MCF 10A (cell line): ENCODE measurements at regions not wholly inside any gene's neighbourhood (a gene's known extent, or its start where the extent isn't known, plus 50 kb on each side); places are given as distances from the start of the nearest gene placed in this dataset.

Experiments used
- BruUV-seq: library from RNA; stranded (reverse); fragments of 400-500 nt; replicated peaks from 2 replicates; lab custom pipeline; 2021; lab: Mats Ljungman, UMichigan
- CTCF ChIA-PET: fragments of 300-600 bp; sonication (Branson Sonifier 250); formaldehyde crosslinking; extraction: SDS; loops from one replicate; lab custom pipeline; 2021; ENCODE audit warnings: antibody characterized with exemption, inconsistent platforms; lab: Yijun Ruan, JAX
- POLR2A ChIA-PET: fragments of 300-600, 350-650 bp; sonication (Branson Sonifier 250); formaldehyde crosslinking; extraction: SDS; loops from one replicate; lab custom pipeline; 2020; ENCODE audit warnings: antibody characterized with exemption, inconsistent platforms; lab: Yijun Ruan, JAX
- DNase-seq: peaks from one replicate; pipeline ENCODE4 v3.0.0-alpha.2; 2018; ENCODE audit not compliant: unreplicated experiment
- H3K27ac Mint-ChIP-seq: one replicate; pipeline ENCODE4 v1.8.0; 2022; ENCODE audit warnings: mild to moderate bottlenecking, low read depth, mixed read lengths; ENCODE audit not compliant: unreplicated experiment
- H3K27me3 Mint-ChIP-seq: one replicate; pipeline ENCODE4 v1.8.0; 2022; ENCODE audit warnings: mixed read lengths; ENCODE audit not compliant: insufficient read depth, unreplicated experiment
- H3K36me3 Mint-ChIP-seq: one replicate; pipeline ENCODE4 v1.8.0; 2022; ENCODE audit warnings: mild to moderate bottlenecking, moderate library complexity, mixed read lengths; ENCODE audit not compliant: insufficient read depth, unreplicated experiment
- H3K4me1 Mint-ChIP-seq: one replicate; pipeline ENCODE4 v1.8.0; 2022; ENCODE audit warnings: mixed read lengths; ENCODE audit not compliant: insufficient read depth, unreplicated experiment
- H3K4me3 Mint-ChIP-seq: one replicate; pipeline ENCODE4 v1.8.0; 2022; ENCODE audit warnings: mild to moderate bottlenecking, moderate library complexity, mixed read lengths; ENCODE audit not compliant: unreplicated experiment
- H3K9me3 Mint-ChIP-seq: one replicate; pipeline ENCODE4 v1.8.0; 2022; ENCODE audit warnings: mixed read lengths; ENCODE audit not compliant: unreplicated experiment
- CTCF ChIP-seq: fragments of 200-600 bp; IDR thresholded peaks from one replicate; pipeline ENCODE4 v1.8.0; 2022; ENCODE audit warnings: antibody characterized with exemption, mild to moderate bottlenecking; ENCODE audit not compliant: unreplicated experiment
- intact Hi-C: fragments of 100-400 bp; cut with micrococcal nuclease; formaldehyde crosslinking; loops from 2 replicates; pipeline ENCODE4 v1.14.1; 2022

DNA sequence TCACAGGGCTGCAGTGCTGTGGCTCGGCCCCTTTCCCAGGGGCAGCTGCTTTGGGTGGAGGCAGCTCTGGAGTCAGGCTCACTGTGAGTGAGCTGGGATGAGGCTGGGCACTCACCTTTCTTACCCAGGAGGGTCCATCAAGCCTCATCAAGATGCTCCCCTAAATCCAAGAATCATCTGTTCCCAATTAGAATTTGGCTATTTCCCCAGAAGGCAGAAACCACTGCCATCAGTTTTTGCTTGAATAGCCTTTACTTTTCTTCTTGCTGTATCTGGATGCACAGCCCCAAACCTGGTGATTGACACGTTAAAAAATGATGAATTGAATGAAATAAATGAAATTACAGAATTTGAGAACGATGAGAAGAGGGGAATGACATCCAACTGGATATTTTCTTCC lies 74.3 kb upstream of the LYZL1 start:
- TF ChIP-seq CTCF: no peak
- Mint-ChIP-seq H3K4me3 (no peak overlapping the region), H3K27ac (no peak overlapping the region), H3K27me3 (peaks cover 22% of the 10 kb centered on the region), H3K36me3 (no peaks in the 10 kb centered on the region), H3K4me1 (no peaks in the 10 kb centered on the region), H3K9me3 (no peaks in the 10 kb centered on the region)
- no TSS peak for BruUV-seq
- ChIA-PET POLR2A (interaction anchor here (0.7 kb wide), 1 partner anchor 273 kb away, joined by 3 read pairs; no protein-coding TSS in a partner anchor), CTCF (interaction anchor here (1.0 kb wide), 1 partner anchor 70 kb away, joined by 4 read pairs; no protein-coding TSS in a partner anchor)
- intact Hi-C loops: no loop called here
- no peak for DNase-seq

- intact Hi-C loops: no loop called here
- CTCF ChIA-PET: no interaction called here
- TF ChIP-seq CTCF: no peak
- H3K27ac Mint-ChIP-seq: no peak overlapping the region
- POLR2A ChIA-PET: no interaction called here
- no peaks in the 10 kb centered on the region for H3K4me1 Mint-ChIP-seq
- no peak overlapping the region for H3K4me3 Mint-ChIP-seq
- no peaks in the 10 kb centered on the region for H3K9me3 Mint-ChIP-seq
- no peaks in the 10 kb centered on the region for H3K36me3 Mint-ChIP-seq
- BruUV-seq: no TSS peak
- H3K27me3 Mint-ChIP-seq: peaks cover 48% of the 10 kb centered on the region
- no peak for DNase-seq
Measured at GRCh38 chr10:29217292-29217738, 71.6 kb upstream of the LYZL1 start.

- Mint-ChIP-seq H3K27me3 (peaks cover 90% of the 10 kb centered on the region), H3K4me1 (no peaks in the 10 kb centered on the region), H3K27ac (no peak overlapping the region), H3K4me3 (no peak overlapping the region), H3K36me3 (no peaks in the 10 kb centered on the region), H3K9me3 (no peaks in the 10 kb centered on the region)
- intact Hi-C loops: no loop called here
- no peak for DNase-seq
- no TSS peak for BruUV-seq
- CTCF ChIA-PET: no interaction called here
- TF ChIP-seq CTCF: no peak
- POLR2A ChIA-PET: no interaction called here
Measured at GRCh38 chr10:29223326-29223725, 65.5 kb upstream of the LYZL1 start.

- ChIA-PET CTCF (no interaction called here), POLR2A (no interaction called here)
- H3K27me3 Mint-ChIP-seq: peaks cover 82% of the 10 kb centered on the region
- TF ChIP-seq CTCF: no peak
- no peak for DNase-seq
- no peak overlapping the region for H3K27ac Mint-ChIP-seq
- H3K36me3 Mint-ChIP-seq: no peaks in the 10 kb centered on the region
- no peaks in the 10 kb centered on the region for H3K4me1 Mint-ChIP-seq
- H3K4me3 Mint-ChIP-seq: no peak overlapping the region
- BruUV-seq: no TSS peak
- no peaks in the 10 kb centered on the region for H3K9me3 Mint-ChIP-seq
- intact Hi-C loops: no loop called here
Measured at GRCh38 chr10:29224631-29225030, 64.2 kb upstream of the LYZL1 start.
